Hepatocyte (in vitro differentiated cells): ENCODE measurements at regions not wholly inside any gene's neighbourhood (a gene's known extent, or its start where the extent isn't known, plus 50 kb on each side); places are given as distances from the start of the nearest gene placed in this dataset.

Experiments used
- DNase-seq: peaks from one replicate; pipeline ENCODE4 v3.0.0-alpha.2; 2016; ENCODE audit warnings: low spot score
- H2AFZ ChIP-seq: fragments of 200-600 bp; sonication (generic); 2 replicates; pipeline ENCODE4 v1.6.0; 2016; ENCODE audit warnings: antibody characterized with exemption, mild to moderate bottlenecking
- H3K27ac ChIP-seq: fragments of 200-600 bp; sonication (generic); 2 replicates; pipeline ENCODE4 v1.5.1; 2016; ENCODE audit warnings: mild to moderate bottlenecking
- H3K27me3 ChIP-seq: fragments of 200-600 bp; sonication (generic); 2 replicates; pipeline ENCODE4 v1.6.1; 2016
- H3K36me3 ChIP-seq: fragments of 200-600 bp; sonication (generic); replicated peaks from 2 replicates; pipeline ENCODE4 v1.5.1; 2016; ENCODE audit warnings: low read depth; ENCODE audit not compliant: insufficient read depth
- H3K4me1 ChIP-seq: fragments of 200-600 bp; sonication (generic); 2 replicates; pipeline ENCODE4 v1.5.1; 2016; ENCODE audit warnings: mild to moderate bottlenecking, moderate library complexity; ENCODE audit not compliant: insufficient read depth
- H3K4me2 ChIP-seq: fragments of 200-600 bp; sonication (generic); 2 replicates; pipeline ENCODE4 v1.6.0; 2016
- H3K4me3 ChIP-seq: fragments of 200-600 bp; sonication (generic); 2 replicates; pipeline ENCODE4 v1.5.1; 2016; ENCODE audit warnings: mild to moderate bottlenecking
- H3K79me2 ChIP-seq: fragments of 200-600 bp; sonication (generic); 2 replicates; pipeline ENCODE4 v1.6.0; 2017; ENCODE audit warnings: mild to moderate bottlenecking
- H3K9me2 ChIP-seq: fragments of 200-600 bp; sonication (generic); replicated peaks from 2 replicates; pipeline ENCODE4 v1.6.0; 2017; ENCODE audit warnings: mild to moderate bottlenecking; ENCODE audit not compliant: insufficient read depth
- H3K9me3 ChIP-seq: fragments of 200-600 bp; sonication (generic); 2 replicates; pipeline ENCODE4 v1.5.1; 2016; ENCODE audit warnings: low read depth, mild to moderate bottlenecking
- H4K20me1 ChIP-seq: fragments of 200-600 bp; sonication (generic); 2 replicates; pipeline ENCODE4 v1.6.0; 2016; ENCODE audit warnings: mild to moderate bottlenecking; ENCODE audit not compliant: insufficient read depth, poor library complexity, severe bottlenecking
- CTCF ChIP-seq: fragments of 200-600 bp; sonication (generic); IDR thresholded peaks from 2 replicates; pipeline ENCODE4 v1.5.1; 2016; ENCODE audit warnings: antibody characterized with exemption, mild to moderate bottlenecking; ENCODE audit not compliant: poor library complexity
- EZH2 ChIP-seq: fragments of 200-600 bp; sonication (generic); IDR thresholded peaks from 2 replicates; pipeline ENCODE4 v1.6.1; 2016; ENCODE audit warnings: antibody characterized with exemption, mild to moderate bottlenecking, borderline replicate concordance
- EZH2phosphoT487 ChIP-seq: fragments of 200-600 bp; sonication (generic); IDR thresholded peaks from one replicate; pipeline ENCODE4 v1.6.1; 2018; ENCODE audit warnings: antibody characterized with exemption, mild to moderate bottlenecking, low read depth, moderate library complexity; ENCODE audit not compliant: unreplicated experiment, severe bottlenecking
- WGBS: methylation state at CpG from one replicate; pipeline ENCODE4 v1.1.6; 2016; ENCODE audit warnings: low lambda C conversion rate; ENCODE audit errors: missing lambda C conversion rate; 5-methylcytosine and 5-hydroxymethylcytosine counted together

DNA sequence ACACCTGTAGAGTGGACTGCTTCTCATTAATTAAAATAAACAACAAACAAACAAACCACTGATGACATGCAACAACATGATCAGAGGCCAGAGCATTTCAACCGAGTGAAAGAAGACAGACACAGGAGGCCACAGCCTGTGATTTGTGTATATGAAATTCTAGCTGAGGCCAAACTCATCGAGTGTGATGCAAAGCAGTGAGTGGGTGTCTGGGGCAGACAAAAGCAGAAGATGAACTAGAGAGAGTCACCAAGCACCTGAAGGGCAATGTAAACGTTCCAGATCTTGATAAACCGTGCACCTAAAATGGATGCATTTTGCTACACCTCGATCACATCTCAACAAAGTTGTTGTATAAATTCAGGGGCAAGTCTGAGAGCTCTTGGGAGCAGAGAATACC lies 108.4 kb downstream of the KLF6 start:
- Histone ChIP-seq H4K20me1 (no peaks in the 10 kb centered on the region), H3K79me2 (no peaks in the 10 kb centered on the region), H2AFZ (no peak overlapping the region), H3K9me3 (no peaks in the 10 kb centered on the region), H3K4me1 (no peaks in the 10 kb centered on the region), H3K4me3 (no peak overlapping the region), H3K4me2 (no peak overlapping the region), H3K27me3 (no peaks in the 10 kb centered on the region), H3K9me2 (no peaks in the 10 kb centered on the region), H3K36me3 (no peaks in the 10 kb centered on the region), H3K27ac (no peak overlapping the region)
- TF ChIP-seq CTCF = no peak
- TF ChIP-seq EZH2 = no peak
- TF ChIP-seq EZH2phosphoT487 = no peak
- 73% methylated on average over 5 of the region's 5 CpGs for WGBS
- DNase-seq = no peak

DNA sequence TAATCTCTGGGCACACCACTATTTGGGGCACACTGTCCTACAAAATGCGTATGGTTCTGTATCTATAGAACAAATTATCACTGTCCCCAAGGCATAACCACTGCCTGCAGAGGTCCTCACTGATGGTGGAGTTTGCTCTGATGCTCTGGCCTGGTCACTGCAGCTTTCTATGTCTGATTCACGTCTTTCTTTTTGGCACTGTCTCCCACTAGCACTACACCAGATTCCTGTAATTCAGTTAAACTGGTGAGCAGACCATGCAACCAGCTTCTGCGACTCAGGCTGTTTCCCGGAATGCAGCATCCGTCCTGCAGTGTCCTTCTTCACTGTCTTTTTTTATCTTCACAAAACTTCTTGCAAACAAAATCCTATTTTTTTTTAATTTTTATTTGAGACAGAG lies 112.8 kb downstream of the KLF6 start:
- H3K27me3 ChIP-seq = no peaks in the 10 kb centered on the region
- H3K9me2 ChIP-seq = no peaks in the 10 kb centered on the region
- DNase-seq = no peak
- H2AFZ ChIP-seq = no peak overlapping the region
- no peak overlapping the region for H3K27ac ChIP-seq
- WGBS = 78% methylated on average over 5 of the region's 5 CpGs
- H3K4me1 ChIP-seq = no peaks in the 10 kb centered on the region
- no peaks in the 10 kb centered on the region for H3K9me3 ChIP-seq
- no peak overlapping the region for H3K4me2 ChIP-seq
- H3K36me3 ChIP-seq = no peaks in the 10 kb centered on the region
- no peaks in the 10 kb centered on the region for H4K20me1 ChIP-seq
- TF ChIP-seq CTCF = no peak
- TF ChIP-seq EZH2phosphoT487 = no peak
- TF ChIP-seq EZH2 = no peak
- no peaks in the 10 kb centered on the region for H3K79me2 ChIP-seq
- no peak overlapping the region for H3K4me3 ChIP-seq

GRCh38 chr10:3671386-3671955 lies 113.5 kb downstream of the KLF6 start:
- Histone ChIP-seq H3K9me3 (no peaks in the 10 kb centered on the region), H4K20me1 (no peaks in the 10 kb centered on the region), H3K4me3 (no peak overlapping the region), H3K27me3 (no peaks in the 10 kb centered on the region), H3K79me2 (no peaks in the 10 kb centered on the region), H3K9me2 (no peaks in the 10 kb centered on the region), H3K27ac (no peak overlapping the region), H3K4me2 (no peak overlapping the region), H3K36me3 (no peaks in the 10 kb centered on the region), H2AFZ (no peak overlapping the region), H3K4me1 (no peaks in the 10 kb centered on the region)
- TF ChIP-seq CTCF = no peak
- 66% methylated on average over 13 of the region's 13 CpGs for WGBS
- no peak for DNase-seq

- 92% methylated on average over 4 of the region's 4 CpGs for WGBS
- H3K4me1 ChIP-seq = no peaks in the 10 kb centered on the region
- H3K27ac ChIP-seq = peak overlapping the region; percentile 33
- H3K36me3 ChIP-seq = no peaks in the 10 kb centered on the region
- H3K4me3 ChIP-seq = no peak overlapping the region
- no peaks in the 10 kb centered on the region for H3K9me2 ChIP-seq
- H3K4me2 ChIP-seq = peak overlapping the region; percentile 59
- no peaks in the 10 kb centered on the region for H4K20me1 ChIP-seq
- DNase-seq = no peak
- no peaks in the 10 kb centered on the region for H3K9me3 ChIP-seq
- no peak overlapping the region for H2AFZ ChIP-seq
- no peak for TF ChIP-seq EZH2phosphoT487
- TF ChIP-seq EZH2 = no peak
- TF ChIP-seq CTCF = no peak
- H3K79me2 ChIP-seq = no peaks in the 10 kb centered on the region
- H3K27me3 ChIP-seq = no peaks in the 10 kb centered on the region
Measured at GRCh38 chr10:3668966-3669330, 116.1 kb downstream of the KLF6 start.
